ENCODE measurements at regions not wholly inside any gene's neighbourhood (a gene's known extent, or its start where the extent isn't known, plus 50 kb on each side); places are given as distances from the start of the nearest gene placed in this dataset.
"Not testable (repeated sequence)": the region's sequence is repeated elsewhere in the genome, so short reads cannot be mapped to it uniquely, and the experiment has no call there.

DNA sequence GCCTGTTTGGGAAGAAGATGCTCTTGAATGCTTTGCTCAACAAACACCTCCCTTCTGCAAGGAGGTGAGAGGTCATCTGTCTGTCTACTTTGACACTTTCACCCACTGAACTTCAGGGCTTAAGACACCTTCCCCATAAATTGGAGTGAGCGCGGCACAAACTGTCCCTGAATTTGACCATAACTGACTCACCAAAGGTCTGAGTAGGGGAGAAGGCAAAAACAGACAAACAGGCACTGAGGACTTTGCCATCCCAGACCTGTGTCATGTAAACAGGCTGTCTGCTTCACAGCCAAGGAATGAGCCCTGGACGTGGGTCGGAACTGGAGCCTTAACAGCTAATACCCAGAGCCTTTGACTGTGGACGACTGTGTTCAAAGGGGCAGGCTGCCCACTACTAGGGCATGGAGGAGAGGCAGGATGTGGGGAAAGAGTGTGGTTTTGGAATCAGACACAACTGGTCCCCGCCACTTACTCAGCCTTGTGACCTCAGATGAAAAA is 320.9 kb upstream of the KLF4 start:
- in situ Hi-C loops (cut with HindIII; ENCODE audit: low sequenced_read_pairs): no loop called here

DNA sequence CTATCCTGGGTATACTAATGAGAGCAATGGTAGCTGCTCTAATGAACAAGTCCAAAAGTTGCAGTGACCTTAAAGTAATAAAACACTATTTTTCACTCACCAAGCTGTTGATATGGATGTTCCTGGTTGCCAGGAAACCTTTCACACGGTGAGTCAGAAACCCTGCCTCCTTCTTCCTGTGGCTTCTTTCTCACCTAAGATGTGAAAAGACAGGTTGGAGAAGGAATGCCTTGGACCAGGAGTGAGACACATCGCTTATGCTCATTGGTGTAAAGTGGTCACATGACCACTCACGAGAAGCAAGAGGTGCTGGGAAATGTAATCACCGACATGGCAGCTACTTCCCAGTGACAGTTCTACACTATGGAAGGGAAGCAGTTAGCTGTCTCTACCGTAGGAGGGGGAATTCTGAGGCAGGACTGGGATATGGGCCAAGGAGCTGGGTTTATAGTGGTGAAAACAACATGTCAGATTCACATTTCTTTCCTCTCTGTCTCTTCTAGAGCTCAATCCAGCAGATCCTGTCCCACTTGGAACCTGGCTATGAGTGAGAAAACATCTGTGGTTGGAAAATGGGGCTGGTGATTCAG is 320.4 kb upstream of the KLF4 start:
- in situ Hi-C loops (cut with HindIII; ENCODE audit: low sequenced_read_pairs): no loop called here

DNA sequence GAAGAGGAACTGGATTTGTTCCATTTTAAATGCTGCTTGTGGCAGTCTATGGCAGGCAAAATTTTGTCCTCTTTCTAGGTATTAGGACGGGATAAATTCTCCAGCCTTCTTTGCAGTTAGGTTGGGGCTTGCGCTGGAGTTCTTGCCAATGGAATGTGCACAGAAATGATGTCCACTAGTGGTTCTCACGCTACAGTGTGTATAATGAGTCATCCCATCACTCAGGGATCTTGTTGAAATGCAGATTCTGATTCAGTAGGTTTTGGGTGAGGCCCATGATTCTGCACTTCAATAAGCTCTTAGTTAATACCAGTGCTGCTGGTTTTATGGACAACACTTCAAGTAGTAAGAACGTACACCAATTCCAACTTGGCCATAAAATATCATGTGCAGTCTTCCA is 317.6 kb upstream of the KLF4 start:
- in situ Hi-C loops (cut with HindIII; ENCODE audit: low sequenced_read_pairs): no loop called here

DNA sequence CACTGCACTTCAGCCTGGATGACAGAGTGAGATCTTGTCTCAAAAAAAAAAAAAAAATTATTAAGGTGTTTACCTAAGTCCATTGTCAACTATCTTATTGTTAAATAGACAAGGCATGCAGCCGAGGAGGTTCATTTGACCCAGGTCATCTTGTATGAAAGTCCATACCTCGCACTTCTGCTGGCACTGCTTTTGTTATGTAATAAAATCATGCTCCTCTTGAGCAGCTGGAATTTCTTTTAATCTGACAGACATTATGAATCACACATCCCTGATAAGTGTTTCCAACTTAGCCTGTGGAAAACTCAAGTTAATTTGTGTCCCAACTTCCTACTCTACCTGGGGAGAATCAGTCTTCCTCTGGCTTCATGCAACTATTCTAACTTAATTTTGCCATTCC is 315.6 kb upstream of the KLF4 start:
- in situ Hi-C loops (cut with HindIII; ENCODE audit: low sequenced_read_pairs): no loop called here

DNA sequence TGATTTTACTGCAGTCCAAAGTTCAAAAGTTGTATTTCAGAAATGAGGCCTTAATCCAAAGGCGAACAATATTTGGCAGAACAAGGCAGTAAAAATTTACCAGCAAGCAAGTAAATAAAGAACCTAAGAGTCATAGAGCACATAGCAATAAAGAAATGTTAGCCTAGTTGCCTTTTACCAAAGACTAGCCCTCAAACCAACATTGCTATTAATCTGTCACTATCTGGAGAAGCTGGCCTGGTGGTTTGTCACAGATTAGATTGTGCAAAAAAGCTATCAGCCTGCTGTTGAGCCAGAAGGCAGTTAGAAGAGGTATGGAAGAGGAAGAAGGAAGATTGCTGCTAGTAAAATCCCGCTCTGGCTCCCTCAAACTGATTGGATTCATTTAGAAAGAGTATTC is 304.7 kb upstream of the KLF4 start:
- in situ Hi-C loops (cut with HindIII; ENCODE audit: low sequenced_read_pairs): loop anchor here (5.0 kb wide), 1 partner anchor 48 kb away; no protein-coding TSS in a partner anchor

DNA sequence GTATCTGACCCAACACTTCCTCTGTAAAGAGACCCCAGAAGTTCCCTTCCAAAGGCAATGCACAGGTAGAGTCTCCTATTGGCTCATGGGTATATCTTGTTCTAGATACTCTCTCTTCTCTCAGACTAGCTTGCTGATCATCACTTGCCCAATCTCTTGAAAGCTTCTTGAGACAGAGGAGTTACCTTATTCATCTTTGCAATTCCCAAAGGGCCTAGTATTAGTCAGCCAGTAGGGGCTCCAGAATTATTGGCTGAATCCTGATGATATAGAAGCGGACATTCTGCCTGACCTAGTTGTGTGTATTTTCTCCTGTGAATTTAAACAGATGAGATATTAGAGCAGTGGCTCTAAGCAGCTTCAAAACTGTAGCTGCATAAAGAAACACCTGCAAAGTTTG is 304.0 kb upstream of the KLF4 start:
- in situ Hi-C loops (cut with HindIII; ENCODE audit: low sequenced_read_pairs): loop anchor here (5.0 kb wide), 1 partner anchor 49 kb away; no protein-coding TSS in a partner anchor

DNA sequence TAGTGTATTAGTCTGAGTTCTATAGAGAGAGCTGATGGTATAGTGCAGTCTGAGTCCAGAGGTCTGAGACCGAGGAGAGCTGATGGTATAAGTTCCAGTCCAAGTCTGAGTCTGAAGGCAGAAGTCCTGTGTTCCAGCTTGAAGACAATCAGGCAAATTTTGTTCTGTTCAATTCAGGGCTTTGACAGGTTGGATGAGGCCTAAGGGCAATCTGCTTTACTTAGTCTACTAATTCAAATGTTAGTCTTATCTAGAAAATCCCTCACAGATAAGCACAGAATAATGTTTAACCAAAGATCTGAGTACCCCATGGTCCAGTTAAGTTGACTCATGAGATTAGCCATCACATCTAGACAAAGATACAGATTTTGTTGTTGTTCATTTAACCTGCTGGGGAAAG is 303.0 kb upstream of the KLF4 start:
- in situ Hi-C loops (cut with HindIII; ENCODE audit: low sequenced_read_pairs): loop anchor here (5.0 kb wide), 1 partner anchor 50 kb away; no protein-coding TSS in a partner anchor

DNA sequence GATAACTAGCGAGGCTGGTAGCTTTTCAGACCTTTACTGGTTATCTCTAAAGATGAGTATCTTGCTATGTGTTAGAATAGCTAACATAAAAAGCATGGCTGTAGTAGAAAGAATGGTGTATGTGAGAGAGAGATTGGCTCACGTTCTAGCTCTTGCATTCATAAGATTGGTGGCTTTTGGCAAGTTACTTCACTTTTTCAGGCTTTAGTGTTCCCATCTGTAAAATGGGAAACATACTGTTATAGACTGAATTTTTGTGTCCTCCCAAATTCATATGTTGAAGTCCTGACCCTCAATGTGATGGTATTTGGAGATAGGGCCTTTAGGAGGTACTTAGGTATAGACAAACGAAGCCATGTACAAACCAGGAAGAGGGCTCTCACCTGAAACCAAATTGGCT is 302.4 kb upstream of the KLF4 start:
- in situ Hi-C loops (cut with HindIII; ENCODE audit: low sequenced_read_pairs): loop anchor here (5.0 kb wide), 1 partner anchor 50 kb away; no protein-coding TSS in a partner anchor

DNA sequence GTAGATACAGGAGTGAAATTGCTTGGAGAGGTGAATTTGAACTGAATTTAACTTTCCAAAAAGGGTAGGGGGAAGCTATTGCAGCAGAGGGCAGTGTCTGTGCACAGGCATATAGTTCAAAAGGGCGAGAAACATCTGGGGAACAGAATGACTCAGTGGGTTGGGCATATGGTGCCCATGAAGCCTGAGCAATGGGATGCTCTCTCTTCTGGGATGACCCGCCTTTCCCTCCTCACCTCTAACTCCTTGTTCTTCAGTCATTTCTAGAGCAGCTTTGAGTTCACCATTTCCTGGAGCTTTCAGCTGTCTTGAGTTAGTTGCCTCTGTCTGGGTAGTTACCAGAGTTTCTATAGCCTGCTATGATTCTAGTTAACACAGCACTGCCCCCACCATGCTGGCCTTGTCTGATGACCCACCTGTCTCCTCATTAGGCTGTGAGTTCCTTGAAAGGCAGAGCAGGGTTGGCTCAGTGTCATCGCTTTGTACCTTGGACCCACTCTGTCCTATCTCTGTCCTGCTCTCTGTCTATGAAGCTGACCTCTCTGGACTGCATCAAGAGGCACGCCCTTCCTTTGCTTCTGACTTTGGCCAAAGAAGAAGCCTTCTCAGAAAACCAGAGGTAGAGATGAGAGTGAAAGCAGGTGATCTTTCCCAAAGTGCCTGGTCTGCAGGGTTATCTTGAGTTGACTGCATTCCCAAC is 299.6 kb upstream of the KLF4 start:
- in situ Hi-C loops (cut with HindIII; ENCODE audit: low sequenced_read_pairs): no loop called here

DNA sequence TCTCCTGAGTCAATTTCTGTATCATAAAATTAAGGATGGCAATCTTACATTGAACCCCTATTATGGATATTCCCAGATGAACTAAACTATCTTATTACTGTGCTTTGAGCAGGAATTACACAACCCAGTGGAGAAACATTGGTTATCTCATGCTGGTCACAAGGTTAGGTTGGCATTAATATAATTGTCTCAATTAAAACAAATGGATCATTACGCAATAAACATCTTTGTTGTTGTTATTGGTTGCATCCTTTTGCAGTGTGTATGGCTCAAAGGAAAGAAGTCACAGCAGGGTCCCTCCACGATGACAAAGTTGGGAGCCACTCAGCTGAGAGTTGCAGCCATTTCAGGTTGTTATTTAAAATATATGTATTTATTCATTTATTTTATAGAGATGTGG is 297.0 kb upstream of the KLF4 start:
- in situ Hi-C loops (cut with HindIII; ENCODE audit: low sequenced_read_pairs): no loop called here

DNA sequence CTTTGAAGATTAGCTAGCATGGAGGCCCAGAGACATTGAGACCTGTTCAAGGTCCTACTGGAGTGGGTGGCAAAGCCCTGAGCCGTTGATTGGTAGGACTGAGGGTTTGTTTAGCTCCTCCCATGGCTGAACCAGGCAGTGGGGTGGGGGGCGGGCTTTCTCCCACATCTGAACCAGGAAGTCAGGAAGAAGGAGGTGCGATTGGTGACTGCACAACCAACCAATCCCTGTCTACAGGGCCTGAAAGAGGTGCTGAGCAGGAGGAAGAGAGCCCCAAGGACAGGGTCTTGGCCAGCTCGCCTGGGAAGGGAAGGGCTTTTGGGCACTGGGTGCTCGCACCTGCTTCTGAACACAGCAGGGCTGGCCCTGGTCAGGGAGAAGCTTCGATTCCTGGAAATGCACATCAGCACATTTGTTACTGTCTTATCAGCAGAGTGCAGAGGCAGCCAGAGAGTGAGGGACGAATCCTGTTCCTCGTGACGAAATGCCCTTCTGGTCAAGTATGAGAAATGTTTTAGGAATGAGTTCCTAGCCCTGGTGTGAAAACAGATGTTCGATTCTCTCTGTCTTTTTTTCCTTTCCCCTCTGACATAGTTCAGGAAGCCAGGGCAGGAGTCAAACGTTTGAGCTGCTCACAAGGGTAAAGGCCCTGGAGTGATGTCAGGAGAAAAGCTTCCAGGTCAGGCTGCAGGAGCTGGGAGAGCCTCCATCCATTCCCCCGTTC is 294.8 kb upstream of the KLF4 start:
- in situ Hi-C loops (cut with HindIII; ENCODE audit: low sequenced_read_pairs): no loop called here

DNA sequence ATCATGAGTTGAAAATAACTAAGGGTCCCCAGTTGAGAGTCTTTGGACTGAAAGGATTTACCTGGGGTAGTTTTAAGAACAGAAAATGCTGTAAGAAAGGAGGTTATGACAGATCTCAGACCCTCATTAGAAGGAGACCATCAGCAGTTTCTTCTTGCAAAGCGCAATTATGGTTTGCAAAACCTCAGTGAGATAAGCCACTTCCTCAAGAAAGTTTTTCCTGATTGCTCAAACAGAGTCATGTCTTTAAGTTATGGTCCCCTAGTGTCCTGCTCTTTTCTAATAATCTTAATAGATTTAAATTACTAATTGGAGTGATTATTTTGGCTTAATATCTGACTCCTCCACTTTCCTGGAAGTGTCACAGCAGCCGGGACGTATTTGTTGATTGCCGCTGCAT is 293.2 kb upstream of the KLF4 start:
- in situ Hi-C loops (cut with HindIII; ENCODE audit: low sequenced_read_pairs): no loop called here

DNA sequence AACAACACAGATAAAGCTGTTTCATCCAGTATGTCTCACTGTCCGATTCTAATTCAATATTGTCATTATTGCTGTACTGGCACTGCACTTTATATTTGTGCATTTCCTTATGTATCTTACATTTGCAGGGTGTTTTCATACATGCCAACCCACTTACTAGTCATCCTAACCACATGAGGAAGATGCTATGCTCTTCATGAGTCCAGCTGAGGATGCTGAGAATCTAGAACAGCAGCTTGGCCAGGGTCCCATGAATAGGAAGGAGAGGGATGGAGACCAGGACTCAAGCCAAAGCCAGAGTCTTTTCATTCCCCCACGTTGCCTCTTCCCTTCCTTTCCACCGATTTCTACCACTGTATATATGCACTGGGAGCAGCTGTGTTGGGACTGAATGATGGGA is 292.8 kb upstream of the KLF4 start:
- in situ Hi-C loops (cut with HindIII; ENCODE audit: low sequenced_read_pairs): no loop called here

DNA sequence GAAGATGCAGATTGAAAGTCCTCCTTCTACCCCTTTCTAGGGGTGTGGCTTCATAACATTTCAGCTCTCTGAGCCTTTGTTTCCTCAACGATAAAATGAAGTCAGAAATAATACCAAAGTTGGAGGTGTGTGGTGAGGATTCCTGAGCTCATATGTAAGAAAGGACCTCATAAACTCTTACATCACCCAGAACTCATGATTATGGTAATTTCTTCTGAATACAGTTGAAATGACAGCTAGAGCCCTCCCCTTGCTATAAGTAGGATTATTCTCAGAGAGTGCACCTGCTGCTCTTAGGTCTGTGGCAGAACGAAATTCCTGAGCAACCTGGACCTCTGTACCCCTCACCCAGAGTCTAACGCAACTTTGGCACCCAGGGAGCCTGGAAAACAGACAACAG is 291.4 kb upstream of the KLF4 start:
- in situ Hi-C loops (cut with HindIII; ENCODE audit: low sequenced_read_pairs): no loop called here

DNA sequence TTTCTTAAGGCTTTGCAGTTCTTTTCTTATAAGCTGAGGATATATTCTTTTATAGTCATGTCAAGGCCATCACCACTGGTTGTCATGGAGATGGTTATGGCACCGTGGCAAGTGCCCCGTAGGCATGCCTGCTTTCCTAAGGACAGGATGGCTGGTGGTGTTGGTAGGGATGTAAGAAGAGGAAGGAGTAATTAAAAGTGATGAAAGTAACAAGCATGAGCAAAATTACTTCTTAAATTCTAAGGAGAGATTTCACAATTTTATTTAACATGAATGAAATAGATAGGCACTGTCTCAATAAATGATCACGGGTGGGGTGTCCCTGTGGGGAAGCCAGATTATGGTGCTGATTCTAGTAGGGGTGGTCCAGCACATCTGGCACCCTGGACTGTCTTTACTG is 290.2 kb upstream of the KLF4 start:
- in situ Hi-C loops (cut with HindIII; ENCODE audit: low sequenced_read_pairs): no loop called here

DNA sequence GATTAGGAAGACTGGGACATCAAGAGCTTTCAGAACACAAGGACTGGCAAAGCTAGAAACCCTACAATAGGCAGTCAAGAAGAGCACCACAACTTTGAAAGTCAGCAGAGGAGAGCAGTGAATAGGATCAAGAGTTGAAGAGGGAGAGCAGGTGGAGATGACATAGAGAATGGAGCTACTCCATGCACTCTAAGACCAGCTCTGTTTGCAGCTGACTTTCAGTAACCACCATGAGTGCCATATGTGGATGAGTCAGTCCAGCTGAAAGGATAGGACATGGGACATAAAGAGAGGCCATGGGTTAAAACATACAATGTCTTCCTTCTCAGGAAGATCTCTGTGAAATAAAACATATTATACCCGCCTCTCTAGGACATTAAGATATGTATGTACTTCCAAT is 289.1 kb upstream of the KLF4 start:
- in situ Hi-C loops (cut with HindIII; ENCODE audit: low sequenced_read_pairs): no loop called here

DNA sequence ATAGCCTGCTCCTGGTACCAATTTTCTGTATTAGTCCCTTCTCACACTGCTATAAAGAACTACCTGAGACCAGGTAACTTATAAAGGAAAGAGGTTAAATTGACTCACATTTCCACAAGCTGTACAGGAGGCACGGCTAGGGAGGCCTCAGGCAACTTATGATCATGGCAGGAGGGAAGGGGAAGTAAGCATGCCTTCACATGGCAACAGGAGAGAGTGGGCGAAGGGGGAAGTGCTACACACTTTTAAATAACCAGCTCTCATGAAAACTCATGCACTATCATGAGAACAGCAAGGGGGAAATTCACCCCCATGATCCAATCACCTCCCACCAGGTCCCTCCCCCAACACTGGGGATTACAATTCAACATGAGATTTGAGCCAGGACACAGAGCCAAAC is 284.5 kb upstream of the KLF4 start:
- in situ Hi-C loops (cut with HindIII; ENCODE audit: low sequenced_read_pairs): not testable (repeated sequence)

DNA sequence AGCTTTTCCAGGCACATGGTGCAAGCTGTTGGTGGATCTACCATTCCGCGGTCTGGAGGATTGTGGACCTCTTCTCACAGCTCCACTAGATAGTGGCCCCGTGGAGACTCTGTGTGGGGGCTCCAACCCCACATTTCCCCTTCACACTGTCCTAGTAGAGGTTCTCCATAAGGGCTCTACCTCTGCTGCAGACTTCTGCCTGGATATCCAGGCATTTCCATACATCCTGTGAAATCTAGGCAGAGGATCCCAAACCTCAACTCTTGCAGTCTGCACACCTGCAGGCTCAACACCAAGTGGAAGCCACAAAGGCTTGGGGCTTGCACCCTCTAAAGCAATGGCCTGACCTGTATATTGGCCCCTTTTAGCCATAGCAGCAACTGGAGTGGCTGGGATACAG is 283.4 kb upstream of the KLF4 start:
- in situ Hi-C loops (cut with HindIII; ENCODE audit: low sequenced_read_pairs): no loop called here

DNA sequence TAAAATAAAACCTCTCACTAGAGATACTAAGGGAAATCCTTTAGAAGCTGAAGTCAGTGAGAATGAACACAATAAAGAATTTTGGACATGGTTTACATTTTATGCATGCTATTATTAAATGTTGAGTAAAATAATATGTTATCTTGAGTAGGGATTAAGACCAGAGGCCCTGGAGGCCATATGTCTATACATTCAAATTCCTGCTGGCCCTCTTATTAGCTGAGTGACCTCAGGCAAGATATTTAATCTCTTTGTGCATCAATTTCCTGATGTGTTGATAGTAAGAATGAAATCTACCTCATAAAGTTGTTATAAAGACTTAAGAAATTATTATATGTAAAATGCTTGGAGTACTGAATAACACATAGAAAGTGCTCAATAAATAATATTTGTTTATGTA is 281.1 kb upstream of the KLF4 start:
- in situ Hi-C loops (cut with HindIII; ENCODE audit: low sequenced_read_pairs): no loop called here

DNA sequence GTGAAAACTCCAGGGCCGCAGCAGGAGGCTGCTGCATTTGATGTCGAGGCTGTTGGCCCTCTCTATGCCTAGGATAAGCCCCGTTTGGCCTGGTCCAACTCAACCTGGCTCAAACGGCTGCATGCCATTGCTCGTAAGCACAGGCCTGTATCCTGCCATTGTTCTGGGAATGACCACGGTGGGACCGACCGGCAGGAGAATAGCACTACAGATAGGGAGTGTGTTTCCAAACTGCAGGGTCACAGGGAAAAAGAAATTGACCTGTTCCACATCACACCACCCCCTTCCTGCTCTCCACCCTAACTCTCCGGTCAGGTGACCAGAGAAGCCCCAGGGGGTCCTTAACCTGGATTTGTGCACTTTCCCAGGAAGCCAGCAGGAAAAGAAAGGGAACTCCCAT is 278.7 kb upstream of the KLF4 start:
- in situ Hi-C loops (cut with HindIII; ENCODE audit: low sequenced_read_pairs): no loop called here

DNA sequence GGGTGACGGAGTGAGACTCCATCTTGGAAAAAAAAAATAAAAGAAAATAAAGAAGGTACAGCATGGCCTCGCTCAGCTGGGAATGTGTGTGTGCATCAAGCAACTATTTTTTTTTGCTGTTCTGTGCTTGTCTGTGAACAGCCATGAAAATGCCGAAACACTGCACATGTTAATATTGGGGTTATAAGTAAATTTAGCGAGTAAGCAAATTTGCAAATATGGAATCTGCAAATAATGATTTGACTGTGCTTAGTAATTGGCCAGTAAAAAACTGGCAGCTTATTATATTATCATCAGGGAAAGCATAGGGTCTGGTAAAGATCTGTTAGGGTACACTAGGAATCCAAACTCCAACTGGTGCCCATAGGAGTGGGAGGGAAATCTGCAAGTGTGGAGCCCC is 278.1 kb upstream of the KLF4 start:
- in situ Hi-C loops (cut with HindIII; ENCODE audit: low sequenced_read_pairs): no loop called here

DNA sequence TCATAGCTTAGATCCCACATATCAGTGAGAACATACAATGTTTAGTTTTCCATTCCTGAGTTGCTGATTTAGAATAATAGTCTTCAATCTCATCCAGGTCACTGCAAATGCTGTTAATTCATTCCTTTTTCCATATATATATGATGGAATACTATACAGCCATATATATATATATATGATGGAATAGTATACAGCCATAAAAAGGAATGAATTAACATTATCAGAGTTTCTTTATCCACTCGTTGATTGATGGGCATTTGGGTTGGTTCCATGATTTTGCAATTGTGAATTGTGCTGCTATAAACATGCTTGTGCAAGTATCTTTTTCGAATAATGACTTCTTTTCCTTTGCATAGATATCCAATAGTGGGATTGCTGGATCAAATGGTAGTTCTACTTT is 273.9 kb upstream of the KLF4 start:
- in situ Hi-C loops (cut with HindIII; ENCODE audit: low sequenced_read_pairs): not testable (repeated sequence)
